Glutamatergic neuron (in vitro differentiated cells): ENCODE measurements at regions not wholly inside any gene's neighbourhood (a gene's known extent, or its start where the extent isn't known, plus 50 kb on each side); places are given as distances from the start of the nearest gene placed in this dataset.
A peak's percentile ranks its signal among the peaks of the same experiment; 100 is the strongest.

Experiments used
- DNase-seq: peaks from one replicate; pipeline ENCODE4 v3.0.0; 2022
- H3K27ac Mint-ChIP-seq: one replicate; pipeline ENCODE4 v1.8.0; 2020; ENCODE audit warnings: mild to moderate bottlenecking, mixed read lengths, inconsistent platforms; ENCODE audit not compliant: unreplicated experiment
- H3K27me3 Mint-ChIP-seq: one replicate; pipeline ENCODE4 v1.8.0; 2020; ENCODE audit warnings: mild to moderate bottlenecking, moderate library complexity, mixed read lengths, inconsistent platforms; ENCODE audit not compliant: unreplicated experiment
- H3K36me3 Mint-ChIP-seq: one replicate; pipeline ENCODE4 v1.8.0; 2020; ENCODE audit warnings: mild to moderate bottlenecking, mixed read lengths, inconsistent platforms; ENCODE audit not compliant: unreplicated experiment
- H3K4me1 Mint-ChIP-seq: one replicate; pipeline ENCODE4 v1.8.0; 2020; ENCODE audit warnings: mild to moderate bottlenecking, low read depth, mixed read lengths, inconsistent platforms; ENCODE audit not compliant: unreplicated experiment
- H3K4me3 Mint-ChIP-seq: one replicate; pipeline ENCODE4 v1.8.0; 2020; ENCODE audit warnings: mild to moderate bottlenecking, mixed read lengths, inconsistent platforms; ENCODE audit not compliant: unreplicated experiment
- H3K9me3 Mint-ChIP-seq: one replicate; pipeline ENCODE4 v1.8.0; 2020; ENCODE audit warnings: mild to moderate bottlenecking, moderate library complexity, mixed read lengths, inconsistent platforms; ENCODE audit not compliant: unreplicated experiment
- CTCF ChIP-seq: fragments of 200-600 bp; sonication (generic); IDR thresholded peaks from one replicate; pipeline ENCODE4 v1.5.0; 2021; ENCODE audit not compliant: partially characterized antibody, unreplicated experiment

GRCh38 chr11:90343673-90344072 is 120.8 kb upstream of the CHORDC1 start:
- no peak for TF ChIP-seq CTCF
- Mint-ChIP-seq H3K9me3 (no peaks in the 10 kb centered on the region), H3K27me3 (no peaks in the 10 kb centered on the region), H3K27ac (no peak overlapping the region), H3K4me3 (no peak overlapping the region), H3K36me3 (no peaks in the 10 kb centered on the region), H3K4me1 (no peaks in the 10 kb centered on the region)
- no peak for DNase-seq

DNA sequence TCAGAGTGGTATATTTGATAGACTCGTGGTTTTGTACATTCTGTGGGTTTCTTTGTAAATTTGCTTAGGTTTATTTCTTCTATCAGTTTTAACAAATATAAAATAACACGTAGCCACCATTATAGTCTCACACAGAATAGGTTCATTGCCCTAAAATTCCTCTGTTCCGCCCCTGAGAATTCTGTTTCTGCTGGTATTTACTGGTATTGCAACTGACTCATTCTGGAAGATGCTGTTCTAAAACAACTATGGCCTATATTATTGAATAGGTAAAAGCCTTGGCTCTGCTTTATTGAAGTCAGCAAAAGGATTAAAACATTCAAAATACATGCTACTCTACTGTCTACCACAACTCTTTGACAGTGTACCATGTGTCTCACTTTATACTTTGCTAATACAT is 119.1 kb upstream of the CHORDC1 start:
- H3K4me3 Mint-ChIP-seq, result no peak overlapping the region
- no peaks in the 10 kb centered on the region for H3K36me3 Mint-ChIP-seq
- no peaks in the 10 kb centered on the region for H3K9me3 Mint-ChIP-seq
- DNase-seq, result no peak
- TF ChIP-seq CTCF, result peak; percentile 16
- no peaks in the 10 kb centered on the region for H3K27me3 Mint-ChIP-seq
- no peak overlapping the region for H3K27ac Mint-ChIP-seq
- no peaks in the 10 kb centered on the region for H3K4me1 Mint-ChIP-seq

DNA sequence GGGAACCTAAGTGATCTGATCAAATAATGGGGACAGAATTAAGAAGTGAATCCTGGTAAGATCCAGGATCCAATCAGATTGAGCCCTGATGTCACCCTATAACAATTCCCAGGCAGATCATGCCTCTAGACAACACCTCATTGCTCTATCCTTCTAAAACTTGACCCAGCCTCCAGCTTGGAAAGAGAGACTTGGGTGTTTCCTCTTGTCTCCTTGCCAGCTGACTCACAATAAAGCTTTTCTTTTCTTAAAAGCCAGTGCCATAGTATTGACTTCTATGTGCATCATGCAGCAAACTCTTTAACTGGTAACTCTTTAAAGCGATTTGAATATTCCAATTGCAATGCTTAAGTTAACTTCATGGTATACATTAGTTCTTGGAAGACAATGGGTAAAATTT is 109.6 kb upstream of the CHORDC1 start:
- Mint-ChIP-seq H3K27me3 (no peaks in the 10 kb centered on the region), H3K9me3 (no peaks in the 10 kb centered on the region), H3K27ac (no peak overlapping the region), H3K36me3 (no peaks in the 10 kb centered on the region), H3K4me3 (no peak overlapping the region), H3K4me1 (no peaks in the 10 kb centered on the region)
- no peak for DNase-seq
- TF ChIP-seq CTCF, result no peak

- DNase-seq, result no peak
- H3K4me1 Mint-ChIP-seq, result no peaks in the 10 kb centered on the region
- no peak overlapping the region for H3K4me3 Mint-ChIP-seq
- no peak for TF ChIP-seq CTCF
- no peaks in the 10 kb centered on the region for H3K36me3 Mint-ChIP-seq
- no peaks in the 10 kb centered on the region for H3K27me3 Mint-ChIP-seq
- H3K27ac Mint-ChIP-seq, result no peak overlapping the region
- no peaks in the 10 kb centered on the region for H3K9me3 Mint-ChIP-seq
These were observed 107.8 kb upstream of the CHORDC1 start for GRCh38 chr11:90330632-90331031.

GRCh38 chr11:90329043-90329442 is 106.2 kb upstream of the CHORDC1 start:
- H3K36me3 Mint-ChIP-seq, result peaks cover 3% of the 10 kb centered on the region
- DNase-seq, result no peak
- no peaks in the 10 kb centered on the region for H3K9me3 Mint-ChIP-seq
- H3K4me1 Mint-ChIP-seq, result no peaks in the 10 kb centered on the region
- H3K27me3 Mint-ChIP-seq, result no peaks in the 10 kb centered on the region
- no peak for TF ChIP-seq CTCF
- H3K4me3 Mint-ChIP-seq, result no peak overlapping the region
- no peak overlapping the region for H3K27ac Mint-ChIP-seq
